ENCODE measurements at regions not wholly inside any gene's neighbourhood (a gene's known extent, or its start where the extent isn't known, plus 50 kb on each side); places are given as distances from the start of the nearest gene placed in this dataset.

- no peak for TF ChIP-seq EZH2 (IDR thresholded peaks at IDR 0.05; ENCODE audit: borderline replicate concordance, low read depth, low read length, poor library complexity, severe bottlenecking)
- no peak for TF ChIP-seq CTCF (conservative IDR thresholded peaks at IDR 0.05; ENCODE audit: low read depth, low read length)
- intact Hi-C loops (cut with micrococcal nuclease; ENCODE audit: unreplicated experiment) = no loop called here
- no peak for DNase-seq (ENCODE audit: low spot score)
- H3K4me3 ChIP-seq (ENCODE audit: low read depth, low read length, poor library complexity, severe bottlenecking) = no peak overlapping the region
- H3K4me1 ChIP-seq (ENCODE audit: insufficient read depth, low read length, poor library complexity, severe bottlenecking) = no peaks in the 10 kb centered on the region
- no peak overlapping the region for H3K27ac ChIP-seq (ENCODE audit: low read depth, low read length, poor library complexity, severe bottlenecking)
- H3K36me3 ChIP-seq (ENCODE audit: insufficient read depth, low read length, poor library complexity, severe bottlenecking) = no peaks in the 10 kb centered on the region
- H3K27me3 ChIP-seq (replicated peaks; ENCODE audit: insufficient read depth, low read depth, low read length, poor library complexity) = no peaks in the 10 kb centered on the region
- BruUV-seq (replicated peaks) = no TSS peak
- H3K9me3 ChIP-seq (ENCODE audit: low read depth, low read length, poor library complexity, severe bottlenecking) = peaks cover 8% of the 10 kb centered on the region
- ChIA-PET POLR2A (ENCODE audit: low non-redundant PET) (no interaction called here), CTCF (no interaction called here)
Observed at GRCh38 chr10:3364768-3365480, 192.3 kb upstream of the PITRM1 start.

- no peak for DNase-seq (ENCODE audit: low spot score)
- no peaks in the 10 kb centered on the region for H3K36me3 ChIP-seq (ENCODE audit: insufficient read depth, low read length, poor library complexity, severe bottlenecking)
- no peaks in the 10 kb centered on the region for H3K4me1 ChIP-seq (ENCODE audit: insufficient read depth, low read length, poor library complexity, severe bottlenecking)
- intact Hi-C loops (cut with micrococcal nuclease; ENCODE audit: unreplicated experiment) = no loop called here
- CTCF ChIA-PET = no interaction called here
- H3K27me3 ChIP-seq (replicated peaks; ENCODE audit: insufficient read depth, low read depth, low read length, poor library complexity) = no peaks in the 10 kb centered on the region
- no TSS peak for BruUV-seq (replicated peaks)
- POLR2A ChIA-PET (ENCODE audit: low non-redundant PET) = no interaction called here
- H3K4me3 ChIP-seq (ENCODE audit: low read depth, low read length, poor library complexity, severe bottlenecking) = no peak overlapping the region
- H3K27ac ChIP-seq (ENCODE audit: low read depth, low read length, poor library complexity, severe bottlenecking) = no peak overlapping the region
- peaks cover 8% of the 10 kb centered on the region for H3K9me3 ChIP-seq (ENCODE audit: low read depth, low read length, poor library complexity, severe bottlenecking)
- TF ChIP-seq CTCF (conservative IDR thresholded peaks at IDR 0.05; ENCODE audit: low read depth, low read length) = no peak
- TF ChIP-seq EZH2 (IDR thresholded peaks at IDR 0.05; ENCODE audit: borderline replicate concordance, low read depth, low read length, poor library complexity, severe bottlenecking) = no peak
Observed at GRCh38 chr10:3363311-3364045, 190.9 kb upstream of the PITRM1 start.

- no peaks in the 10 kb centered on the region for H3K4me1 ChIP-seq (ENCODE audit: insufficient read depth, low read length, poor library complexity, severe bottlenecking)
- peaks cover 8% of the 10 kb centered on the region for H3K9me3 ChIP-seq (ENCODE audit: low read depth, low read length, poor library complexity, severe bottlenecking)
- TF ChIP-seq CTCF (conservative IDR thresholded peaks at IDR 0.05; ENCODE audit: low read depth, low read length) (no peak), EZH2 (IDR thresholded peaks at IDR 0.05; ENCODE audit: borderline replicate concordance, low read depth, low read length, poor library complexity, severe bottlenecking) (no peak)
- H3K36me3 ChIP-seq (ENCODE audit: insufficient read depth, low read length, poor library complexity, severe bottlenecking) = no peaks in the 10 kb centered on the region
- ChIA-PET CTCF (no interaction called here), POLR2A (ENCODE audit: low non-redundant PET) (no interaction called here)
- intact Hi-C loops (cut with micrococcal nuclease; ENCODE audit: unreplicated experiment) = no loop called here
- no peak overlapping the region for H3K4me3 ChIP-seq (ENCODE audit: low read depth, low read length, poor library complexity, severe bottlenecking)
- DNase-seq (ENCODE audit: low spot score) = no peak
- no TSS peak for BruUV-seq (replicated peaks)
- no peaks in the 10 kb centered on the region for H3K27me3 ChIP-seq (replicated peaks; ENCODE audit: insufficient read depth, low read depth, low read length, poor library complexity)
- H3K27ac ChIP-seq (ENCODE audit: low read depth, low read length, poor library complexity, severe bottlenecking) = no peak overlapping the region
Observed at GRCh38 chr10:3362394-3362793, 189.8 kb upstream of the PITRM1 start.

Measured in A673 (cell line).